Endometrial microvascular endothelial cells (primary cell): ENCODE measurements at regions not wholly inside any gene's neighbourhood (a gene's known extent, or its start where the extent isn't known, plus 50 kb on each side); places are given as distances from the start of the nearest gene placed in this dataset.

ENCODE experiments used
- in situ Hi-C: cut with HindIII; loops from 2 replicates; pipeline ENCODE4 v1.10.0; 2017; ENCODE audit warnings: low sequenced_read_pairs, low pct_unique_long_range_greater_than_20kb; ENCODE audit errors: inconsistent ontology term

- in situ Hi-C loops = no loop called here
Observed at GRCh38 chr6:134607411-134607810, 289.5 kb upstream of the SGK1 start.

GRCh38 chr6:134605034-134605433 is 287.1 kb upstream of the SGK1 start:
- in situ Hi-C loops = no loop called here

- in situ Hi-C loops = no loop called here
Observed at GRCh38 chr6:134604014-134604676, 286.2 kb upstream of the SGK1 start.

GRCh38 chr6:134603561-134603960 is 285.6 kb upstream of the SGK1 start:
- in situ Hi-C loops = no loop called here

- in situ Hi-C loops = no loop called here
Observed at GRCh38 chr6:134602123-134602522, 284.2 kb upstream of the SGK1 start.

GRCh38 chr6:134600671-134601070 is 282.8 kb upstream of the SGK1 start:
- in situ Hi-C loops = no loop called here

GRCh38 chr6:134599079-134599478 is 281.2 kb upstream of the SGK1 start:
- in situ Hi-C loops = no loop called here

- in situ Hi-C loops = no loop called here
Observed at GRCh38 chr6:134596191-134596590, 278.3 kb upstream of the SGK1 start.

GRCh38 chr6:134594881-134595280 is 277.0 kb upstream of the SGK1 start:
- in situ Hi-C loops = no loop called here

- in situ Hi-C loops = no loop called here
Observed at GRCh38 chr6:134593887-134594286, 276.0 kb upstream of the SGK1 start.

- in situ Hi-C loops = no loop called here
Observed at GRCh38 chr6:134593442-134593841, 275.5 kb upstream of the SGK1 start.

- in situ Hi-C loops = no loop called here
Observed at GRCh38 chr6:134593024-134593423, 275.1 kb upstream of the SGK1 start.

GRCh38 chr6:134590449-134590848 is 272.5 kb upstream of the SGK1 start:
- in situ Hi-C loops = no loop called here

- in situ Hi-C loops = no loop called here
Observed at GRCh38 chr6:134590004-134590403, 272.1 kb upstream of the SGK1 start.

- in situ Hi-C loops = no loop called here
Observed at GRCh38 chr6:134589512-134589911, 271.6 kb upstream of the SGK1 start.

- in situ Hi-C loops = no loop called here
Observed at GRCh38 chr6:134588267-134588666, 270.4 kb upstream of the SGK1 start.

GRCh38 chr6:134585517-134585873 is 267.6 kb upstream of the SGK1 start:
- in situ Hi-C loops = no loop called here

- in situ Hi-C loops = no loop called here
Observed at GRCh38 chr6:134584847-134585516, 267.1 kb upstream of the SGK1 start.

- in situ Hi-C loops = no loop called here
Observed at GRCh38 chr6:134577998-134578397, 260.1 kb upstream of the SGK1 start.

GRCh38 chr6:134575221-134575620 is 257.3 kb upstream of the SGK1 start:
- in situ Hi-C loops = no loop called here

GRCh38 chr6:134574491-134574890 is 256.6 kb upstream of the SGK1 start:
- in situ Hi-C loops = no loop called here
